ENCODE measurements at regions not wholly inside any gene's neighbourhood (a gene's known extent, or its start where the extent isn't known, plus 50 kb on each side); places are given as distances from the start of the nearest gene placed in this dataset.

- in situ Hi-C loops (cut with MboI; ENCODE audit: low pct_unique_long_range_greater_than_20kb in 2 of 9, low sequenced_read_pairs in 9 of 9, unreplicated experiment in 9 of 9) = no loop called here
- no peak for ATAC-seq (replicated peaks in 6 of 8)
- 40 to 87% (median 65%) methylated on average over 1 to 5 of the region's 5 CpGs for WGBS, 10 experiments
- Histone ChIP-seq H3K27ac (no peak overlapping the region), H3K4me3 (no peak overlapping the region), H3K4me1 (replicated peaks in 1 of 2) (no peaks in the 10 kb centered on the region)
Observed at GRCh38 chr17:59483860-59484259, 81.5 kb upstream of the DHX40 start.

GRCh38 chr17:59485015-59485414 lies 80.4 kb upstream of the DHX40 start:
- H3K4me1 ChIP-seq (replicated peaks in 1 of 2) = no peaks in the 10 kb centered on the region
- no peak for ATAC-seq (replicated peaks in 6 of 8)
- H3K27ac ChIP-seq = no peak overlapping the region
- WGBS, 10 experiments = 10 to 100% (median 78%) methylated on average over 1 to 3 of the region's 3 CpGs
- in situ Hi-C loops (cut with MboI; ENCODE audit: low pct_unique_long_range_greater_than_20kb in 2 of 9, low sequenced_read_pairs in 9 of 9, unreplicated experiment in 9 of 9) = no loop called here
- H3K4me3 ChIP-seq = no peak overlapping the region

- Histone ChIP-seq H3K4me3 (no peak overlapping the region), H3K4me1 (replicated peaks in 1 of 2) (no peaks in the 10 kb centered on the region), H3K27ac (no peak overlapping the region)
- ATAC-seq (replicated peaks in 6 of 8) = no peak
- in situ Hi-C loops (cut with MboI; ENCODE audit: low pct_unique_long_range_greater_than_20kb in 2 of 9, low sequenced_read_pairs in 9 of 9, unreplicated experiment in 9 of 9) = no loop called here
Observed at GRCh38 chr17:59485946-59486345, 79.5 kb upstream of the DHX40 start.

DNA sequence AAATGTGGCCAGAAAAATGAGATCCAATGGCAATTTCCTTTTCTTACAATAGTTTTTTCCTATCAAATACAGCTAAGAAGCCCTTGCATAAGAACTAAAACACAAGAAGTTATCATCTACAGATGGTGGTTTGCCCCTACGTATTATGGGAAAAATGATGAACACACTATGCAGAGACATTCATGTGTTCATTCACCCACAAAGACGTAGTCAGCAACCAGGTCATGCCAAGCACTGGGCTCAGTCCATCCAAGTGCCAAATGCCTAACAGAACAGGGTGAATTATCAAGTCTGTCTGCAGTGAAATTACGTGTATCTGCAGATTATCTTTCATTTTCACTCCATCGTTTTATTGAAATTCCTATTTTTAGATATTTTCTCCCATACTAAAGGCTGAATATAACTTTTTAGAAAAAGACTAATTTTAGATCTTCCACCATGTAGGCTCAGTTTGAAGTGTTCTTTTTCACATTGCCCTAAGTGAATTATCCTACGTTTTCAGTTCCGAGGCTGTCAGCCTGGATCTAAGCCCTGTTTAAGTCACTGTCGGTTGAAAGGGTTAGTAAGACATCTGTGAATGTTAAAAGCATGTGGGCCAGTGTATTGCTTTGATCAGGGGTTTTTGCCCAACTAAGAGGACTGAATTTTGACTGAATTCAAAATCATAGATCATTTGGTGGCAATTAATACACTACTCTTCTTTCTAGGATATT lies 78.1 kb upstream of the DHX40 start:
- H3K4me3 ChIP-seq = no peak overlapping the region
- in situ Hi-C loops (cut with MboI; ENCODE audit: low pct_unique_long_range_greater_than_20kb in 2 of 9, low sequenced_read_pairs in 9 of 9, unreplicated experiment in 9 of 9) = no loop called here
- ATAC-seq (replicated peaks in 6 of 8) = peak in 1 of 8 experiments; percentile 46
- no peaks in the 10 kb centered on the region for H3K4me1 ChIP-seq (replicated peaks in 1 of 2)
- H3K27ac ChIP-seq = no peak overlapping the region
- 5 to 100% (median 81%) methylated on average over 1 to 7 of the region's 7 CpGs for WGBS, 10 experiments

DNA sequence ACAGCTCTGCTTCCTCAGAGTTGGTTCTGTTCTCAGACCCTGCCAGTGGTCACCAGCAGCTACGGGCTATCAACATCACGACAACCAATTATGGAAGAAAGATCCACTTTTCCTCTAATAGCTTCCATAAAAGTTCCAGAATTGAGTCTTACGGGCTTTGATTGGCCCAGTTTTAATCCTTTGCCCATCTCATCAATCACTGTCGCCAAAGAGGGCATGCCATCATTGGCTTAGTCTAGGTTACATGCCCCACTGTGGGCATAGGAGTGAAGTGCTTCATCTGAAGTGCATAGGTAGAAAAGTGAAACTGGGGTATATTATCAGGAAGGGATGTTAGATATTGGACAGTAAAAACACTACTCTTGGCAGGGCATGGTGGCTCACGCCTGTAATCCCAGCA lies 76.6 kb upstream of the DHX40 start:
- H3K4me3 ChIP-seq = no peak overlapping the region
- no peak for ATAC-seq (replicated peaks in 6 of 8)
- no peak overlapping the region for H3K27ac ChIP-seq
- H3K4me1 ChIP-seq (replicated peaks in 1 of 2) = no peaks in the 10 kb centered on the region
- in situ Hi-C loops (cut with MboI; ENCODE audit: low pct_unique_long_range_greater_than_20kb in 2 of 9, low sequenced_read_pairs in 9 of 9, unreplicated experiment in 9 of 9) = no loop called here
- WGBS, 10 experiments = 53 to 100% (median 86%) methylated on average over 2 to 4 of the region's 5 CpGs; no CpG with 5 or more reads in 5 of the 10 experiments

- no peaks in the 10 kb centered on the region for H3K4me1 ChIP-seq (replicated peaks in 1 of 2)
- WGBS, 10 experiments = 8 to 100% (median 89%) methylated on average over 1 to 3 of the region's 3 CpGs; no CpG with 5 or more reads in 1 of the 10 experiments
- in situ Hi-C loops (cut with MboI; ENCODE audit: low pct_unique_long_range_greater_than_20kb in 2 of 9, low sequenced_read_pairs in 9 of 9, unreplicated experiment in 9 of 9) = no loop called here
- no peak overlapping the region for H3K27ac ChIP-seq
- H3K4me3 ChIP-seq = no peak overlapping the region
- peak in 3 of 8 experiments; percentile 44 to 92 (median 87) for ATAC-seq (replicated peaks in 6 of 8)
Observed at GRCh38 chr17:59490216-59490615, 75.2 kb upstream of the DHX40 start.

DNA sequence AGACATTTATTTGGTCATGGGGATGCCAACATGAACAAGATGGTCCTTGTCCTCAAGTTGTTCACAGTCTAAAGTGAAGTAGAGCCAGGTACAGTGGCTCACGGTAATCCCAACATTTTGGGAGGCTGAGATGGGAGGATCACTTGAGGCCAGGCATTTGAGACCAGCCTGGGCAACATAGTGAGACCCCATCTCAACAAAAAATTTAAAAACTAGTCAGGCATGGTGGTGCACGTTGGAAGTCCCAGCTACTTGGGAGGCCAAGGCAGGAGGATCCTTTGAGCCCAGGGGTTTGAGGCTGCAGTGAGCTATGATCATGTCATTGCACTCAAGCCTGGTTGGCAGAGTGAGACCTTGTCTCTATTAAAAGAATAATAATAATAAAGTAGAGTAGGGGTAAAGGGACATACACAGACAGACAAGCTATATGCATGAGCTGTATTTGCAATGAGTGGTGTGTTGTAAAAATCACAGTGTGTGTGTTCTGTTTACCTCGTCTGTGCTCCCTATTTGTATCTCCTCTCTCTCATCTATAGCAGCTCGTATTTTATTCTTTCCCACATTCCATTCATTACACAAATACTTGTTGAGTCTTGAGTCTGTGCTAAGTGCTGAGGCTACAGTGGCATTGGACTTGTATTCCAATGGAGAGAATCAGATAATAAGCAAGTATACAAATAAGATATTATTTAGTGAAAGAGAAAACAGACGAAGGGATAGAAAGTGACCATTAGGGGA lies 73.9 kb upstream of the DHX40 start:
- in situ Hi-C loops (cut with MboI; ENCODE audit: low pct_unique_long_range_greater_than_20kb in 2 of 9, low sequenced_read_pairs in 9 of 9, unreplicated experiment in 9 of 9) = no loop called here

DNA sequence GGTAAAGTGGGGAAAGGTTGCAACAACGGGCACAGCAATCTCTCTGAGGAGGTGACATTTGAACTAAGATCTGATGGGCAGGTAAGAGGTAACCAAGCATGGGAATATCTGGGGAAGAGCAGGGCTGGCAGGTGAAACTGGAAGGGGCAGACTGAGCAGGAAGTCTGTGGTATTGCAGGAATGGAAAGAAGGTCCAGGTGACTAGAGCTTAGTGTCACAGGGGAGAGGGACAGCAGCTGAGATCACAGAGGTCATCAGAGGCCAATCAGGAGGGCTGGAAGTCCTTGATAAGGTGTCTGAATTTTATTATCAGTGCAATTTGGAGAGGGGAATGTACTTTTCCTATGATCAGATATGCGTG lies 73.3 kb upstream of the DHX40 start:
- Histone ChIP-seq H3K27ac (no peak overlapping the region), H3K4me3 (no peak overlapping the region), H3K4me1 (replicated peaks in 1 of 2) (no peaks in the 10 kb centered on the region)
- in situ Hi-C loops (cut with MboI; ENCODE audit: low pct_unique_long_range_greater_than_20kb in 2 of 9, low sequenced_read_pairs in 9 of 9, unreplicated experiment in 9 of 9) = no loop called here
- 31 to 100% (median 81%) methylated on average over 1 to 2 of the region's 2 CpGs for WGBS, 10 experiments
- no peak for ATAC-seq (replicated peaks in 6 of 8)

More for the DNA sequence above, 73.9 kb upstream of the DHX40 start:
- 22 to 75% (median 51%) methylated on average over 2 to 4 of the region's 5 CpGs; no CpG with 5 or more reads in 3 of the 10 experiments for WGBS, 10 experiments
- H3K4me3 ChIP-seq = no peak overlapping the region
- peak in 1 of 8 experiments; percentile 37 for ATAC-seq (replicated peaks in 6 of 8)
- no peak overlapping the region for H3K27ac ChIP-seq
- no peaks in the 10 kb centered on the region for H3K4me1 ChIP-seq (replicated peaks in 1 of 2)

DNA sequence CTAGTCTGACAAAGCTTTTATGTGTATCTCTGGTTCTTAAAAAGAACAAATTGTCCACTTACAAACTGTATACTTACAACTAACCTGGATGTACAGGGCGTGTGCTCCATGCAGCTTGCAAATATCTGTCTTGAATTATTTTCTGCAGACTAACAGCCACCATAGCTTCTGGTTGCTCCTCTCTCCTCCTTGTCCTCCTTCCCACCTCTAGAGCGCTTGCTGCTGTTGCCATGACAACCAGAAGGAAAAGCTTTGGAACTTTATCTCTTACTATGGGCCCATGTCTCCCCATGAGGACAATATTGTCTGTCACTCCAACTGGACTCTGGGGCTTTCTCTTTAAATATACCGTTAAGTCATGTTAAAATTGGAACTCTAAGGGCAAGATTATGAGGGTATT lies 71.5 kb upstream of the DHX40 start:
- Histone ChIP-seq H3K27ac (no peak overlapping the region), H3K4me3 (no peak overlapping the region), H3K4me1 (replicated peaks in 1 of 2) (peaks cover 2 to 4% of the 10 kb centered on the region in 2 donors)
- peak in 5 of 8 experiments; percentile 47 to 67 (median 63) for ATAC-seq (replicated peaks in 6 of 8)
- 29 to 100% (median 57%) methylated on average over 1 to 2 of the region's 3 CpGs; no CpG with 5 or more reads in 3 of the 10 experiments for WGBS, 10 experiments
- in situ Hi-C loops (cut with MboI; ENCODE audit: low pct_unique_long_range_greater_than_20kb in 2 of 9, low sequenced_read_pairs in 9 of 9, unreplicated experiment in 9 of 9) = no loop called here

DNA sequence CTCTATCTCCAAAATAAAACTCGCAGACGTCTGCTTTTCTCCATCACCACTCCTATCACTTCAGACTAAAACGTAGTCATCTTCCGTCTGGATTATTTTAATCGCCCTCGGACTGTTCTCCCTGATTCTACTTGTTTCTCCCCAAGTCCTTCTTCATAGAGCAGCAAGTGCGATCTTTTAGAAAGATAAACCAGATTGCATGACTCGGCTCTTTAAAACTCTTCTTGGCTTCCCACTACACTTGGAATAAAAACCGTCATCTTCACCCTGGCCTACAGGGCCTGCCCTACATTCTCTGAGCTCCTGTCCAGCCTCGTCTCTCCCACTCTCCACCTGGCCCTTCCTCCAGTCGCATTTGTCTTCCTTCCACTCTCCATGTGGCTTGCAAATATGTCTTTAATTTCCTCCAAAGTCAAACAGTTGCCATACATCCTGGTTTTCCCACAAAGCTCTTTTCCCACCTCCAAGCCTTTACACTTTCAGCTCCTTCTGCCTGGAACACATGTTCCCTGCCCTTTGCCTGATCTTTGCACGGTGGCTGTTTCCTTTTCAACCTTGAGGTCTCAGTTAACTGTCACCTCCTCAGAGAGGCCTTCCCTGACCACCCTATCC lies 70.5 kb upstream of the DHX40 start:
- 24 to 91% (median 77%) methylated on average over 2 to 11 of the region's 12 CpGs for WGBS, 10 experiments
- in situ Hi-C loops (cut with MboI; ENCODE audit: low pct_unique_long_range_greater_than_20kb in 2 of 9, low sequenced_read_pairs in 9 of 9, unreplicated experiment in 9 of 9) = no loop called here

GRCh38 chr17:59496178-59496577 lies 69.2 kb upstream of the DHX40 start:
- peaks cover 11 to 12% of the 10 kb centered on the region in 2 donors for H3K4me1 ChIP-seq (replicated peaks in 1 of 2)
- no peak overlapping the region for H3K4me3 ChIP-seq
- in situ Hi-C loops (cut with MboI; ENCODE audit: low pct_unique_long_range_greater_than_20kb in 2 of 9, low sequenced_read_pairs in 9 of 9, unreplicated experiment in 9 of 9) = no loop called here
- 80 to 100% (median 88%) methylated on average over 1 of the region's 1 CpG; no CpG with 5 or more reads in 7 of the 10 experiments for WGBS, 10 experiments
- H3K27ac ChIP-seq = no peak overlapping the region
- ATAC-seq (replicated peaks in 6 of 8) = no peak

More for the DNA sequence above, 70.5 kb upstream of the DHX40 start:
- peaks cover 6 to 7% of the 10 kb centered on the region in 2 donors for H3K4me1 ChIP-seq (replicated peaks in 1 of 2)
- H3K27ac ChIP-seq = no peak overlapping the region
- no peak overlapping the region for H3K4me3 ChIP-seq
- ATAC-seq (replicated peaks in 6 of 8) = no peak

DNA sequence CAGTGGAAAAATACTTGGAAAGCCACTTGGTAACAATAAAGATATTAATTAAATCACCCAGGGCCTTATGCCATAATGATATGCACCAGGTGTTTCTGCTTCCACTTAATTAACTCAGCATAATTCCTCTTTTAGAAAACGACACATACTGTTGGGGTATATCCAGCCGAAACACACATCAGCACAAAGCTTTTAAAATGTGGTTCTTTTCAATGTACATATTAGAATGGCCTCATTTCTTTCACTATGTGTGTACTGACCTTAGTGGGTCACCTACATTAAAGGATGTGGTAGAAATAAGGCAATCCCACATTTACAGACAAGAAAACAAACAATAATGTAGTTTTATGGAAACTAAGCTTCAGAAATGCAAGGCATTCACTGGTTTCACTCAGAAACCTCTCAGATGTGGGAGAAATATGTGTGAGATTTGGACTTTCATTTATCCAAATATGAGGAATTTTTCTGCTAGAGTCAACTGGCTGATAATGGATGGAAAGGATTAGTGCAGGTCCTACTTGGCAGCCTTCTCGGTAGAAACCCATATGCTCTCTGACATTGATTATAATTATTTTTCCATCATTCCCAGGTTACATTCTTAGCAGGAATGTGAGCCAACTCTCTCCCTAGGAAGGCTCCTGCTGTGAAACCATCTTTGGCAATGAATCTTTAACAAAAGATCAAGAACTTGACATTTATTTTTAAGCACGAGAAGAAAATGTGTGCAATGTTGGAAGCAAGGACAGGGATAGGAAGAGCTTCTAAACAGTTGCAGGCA lies 66.7 kb upstream of the DHX40 start:
- no peak overlapping the region for H3K27ac ChIP-seq
- in situ Hi-C loops (cut with MboI; ENCODE audit: low pct_unique_long_range_greater_than_20kb in 2 of 9, low sequenced_read_pairs in 9 of 9, unreplicated experiment in 9 of 9) = no loop called here
- peaks cover 12% of the 10 kb centered on the region in 2 donors for H3K4me1 ChIP-seq (replicated peaks in 1 of 2)
- 10 to 64% (median 52%) methylated on average over 1 to 4 of the region's 4 CpGs for WGBS, 10 experiments
- H3K4me3 ChIP-seq = no peak overlapping the region
- peak in 3 of 8 experiments; percentile 34 to 66 (median 58) for ATAC-seq (replicated peaks in 6 of 8)

Data from motor neuron (in vitro differentiated cells).